SK-N-MC (cell line): ENCODE measurements at regions not wholly inside any gene's neighbourhood (a gene's known extent, or its start where the extent isn't known, plus 50 kb on each side); places are given as distances from the start of the nearest gene placed in this dataset.

Experiments used
- EZH2 ChIP-seq: fragments of 200-600 bp; sonication (generic); IDR thresholded peaks from one replicate; pipeline ENCODE4 v1.6.1; 2017; ENCODE audit warnings: antibody characterized with exemption
- FOXP2 ChIP-seq: optimal IDR thresholded peaks from 2 replicates; pipeline ENCODE3; 2011; ENCODE audit warnings: mild to moderate bottlenecking, moderate library complexity; ENCODE audit not compliant: insufficient read depth; ENCODE audit errors: extremely low read length, control extremely low read depth
- POLR2AphosphoS5 ChIP-seq: IDR thresholded peaks from 2 replicates; pipeline ENCODE4 v1.6.1; 2012; ENCODE audit warnings: mild to moderate bottlenecking, low read depth, low read length, borderline replicate concordance

- TF ChIP-seq POLR2AphosphoS5 (no peak), EZH2 (no peak), FOXP2 (no peak)
Measured at GRCh38 chr13:47159853-47160550, 263.1 kb upstream of the HTR2A start.
